GM13977 (cell line): ENCODE measurements at regions not wholly inside any gene's neighbourhood (a gene's known extent, or its start where the extent isn't known, plus 50 kb on each side); places are given as distances from the start of the nearest gene placed in this dataset.
"Not testable (repeated sequence)": the region's sequence is repeated elsewhere in the genome, so short reads cannot be mapped to it uniquely, and the experiment has no call there.

Source experiments
- DNase-seq: peaks from one replicate; pipeline ENCODE4 v3.0.0; 2012; ENCODE audit warnings: low spot score
- CTCF ChIP-seq: IDR thresholded peaks from 2 replicates; pipeline ENCODE4 v1.5.1; 2012; ENCODE audit warnings: mild to moderate bottlenecking, control low read depth; ENCODE audit not compliant: insufficient read depth; ENCODE audit errors: extremely low read depth, missing control alignments
- in situ Hi-C: fragments of 300-500 bp; cut with MboI; formaldehyde crosslinking; loops from one replicate; pipeline ENCODE4 v1.12.0; 2022; ENCODE audit warnings: low sequenced_read_pairs, low pct_unique_long_range_greater_than_20kb, mixed read lengths, inconsistent platforms; ENCODE audit not compliant: unreplicated experiment

GRCh38 chr20:43404878-43405277 is 52.8 kb upstream of the SRSF6 start:
- no peak for DNase-seq

DNA sequence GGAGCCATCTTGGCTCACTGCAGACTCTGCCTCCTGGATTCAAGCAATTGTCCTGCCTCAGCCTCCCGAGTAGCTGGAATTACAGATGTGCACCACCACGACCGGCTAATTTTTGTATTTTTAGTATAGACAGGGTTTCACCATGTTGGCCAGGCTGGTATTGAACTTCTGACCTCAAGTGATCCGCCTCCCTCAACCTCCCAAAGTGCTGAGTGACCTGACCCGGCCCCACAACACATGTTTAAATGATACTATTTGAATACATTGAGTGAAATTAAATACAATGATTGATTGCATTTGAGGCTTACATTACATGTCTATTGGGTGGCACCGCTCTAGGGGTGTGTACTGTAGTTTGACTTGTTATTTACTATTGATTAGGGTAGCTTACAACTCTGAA is 56.8 kb upstream of the SRSF6 start:
- not testable (repeated sequence) for DNase-seq
- in situ Hi-C loops, result loop anchor here (25.0 kb wide), 1 partner anchor 1664 kb away; no protein-coding TSS in a partner anchor

More at GRCh38 chr20:43404878-43405277, 52.8 kb upstream of the SRSF6 start:
- TF ChIP-seq CTCF, result peak; percentile 41
- in situ Hi-C loops, result loop anchor here (25.0 kb wide), 1 partner anchor 1668 kb away; no protein-coding TSS in a partner anchor

DNA sequence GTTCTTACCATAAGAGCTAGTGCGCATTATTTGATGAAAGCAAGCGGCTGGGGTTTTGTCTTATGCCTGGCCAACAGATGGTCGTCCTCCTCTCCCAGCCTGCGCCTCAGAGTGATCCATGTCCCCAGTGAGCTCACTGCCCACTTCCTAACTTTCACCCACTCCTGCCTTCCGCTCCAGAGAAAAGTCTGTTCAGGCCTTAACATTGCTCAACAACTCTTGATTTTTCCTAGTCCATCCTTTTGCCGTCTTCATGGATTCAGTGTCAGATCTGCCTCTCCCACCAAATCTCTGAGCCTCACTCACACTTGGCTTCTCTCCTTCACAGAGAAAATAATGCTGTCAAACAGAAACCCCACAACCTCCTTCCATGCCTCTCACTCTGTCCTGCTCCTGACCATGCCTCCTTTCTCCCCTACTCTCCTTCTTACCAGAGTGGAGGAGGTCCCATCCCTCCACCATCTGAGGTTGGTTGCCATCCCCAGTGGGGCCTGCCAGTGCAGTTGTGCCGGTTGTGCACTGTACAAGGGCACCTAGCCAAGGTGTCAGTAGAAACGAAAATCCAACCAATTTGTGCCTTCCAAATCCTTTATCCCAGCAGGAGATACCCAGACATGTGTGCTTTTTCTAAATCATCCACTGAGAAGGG is 58.9 kb upstream of the SRSF6 start:
- no peak for TF ChIP-seq CTCF
- in situ Hi-C loops, result no loop called here
- DNase-seq, result no peak

DNA sequence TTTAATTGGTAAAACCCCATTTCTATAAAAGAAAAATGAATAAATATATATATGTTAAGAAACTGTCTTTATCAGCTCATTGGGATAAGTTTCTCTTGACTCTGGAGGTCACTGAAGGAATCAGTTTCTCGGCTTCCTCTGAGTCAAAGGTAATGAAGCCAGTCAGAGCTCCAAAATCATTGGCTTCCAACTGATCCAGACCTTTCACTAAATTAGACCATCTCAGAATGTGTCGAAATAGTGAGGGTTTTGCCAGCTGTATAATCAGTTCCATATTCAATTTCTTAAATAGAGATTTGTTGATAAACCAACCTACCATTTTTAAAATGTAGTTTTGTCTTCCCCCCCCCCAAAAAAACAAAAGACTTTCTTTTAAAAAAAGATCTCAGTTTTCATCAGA is 60.5 kb upstream of the SRSF6 start:
- in situ Hi-C loops, result no loop called here
- no peak for TF ChIP-seq CTCF
- DNase-seq, result no peak

- in situ Hi-C loops, result no loop called here
- DNase-seq, result no peak
- no peak for TF ChIP-seq CTCF
These were observed 64.6 kb upstream of the SRSF6 start for GRCh38 chr20:43393052-43393451.

- in situ Hi-C loops, result no loop called here
- no peak for DNase-seq
- no peak for TF ChIP-seq CTCF
These were observed 65.1 kb upstream of the SRSF6 start for GRCh38 chr20:43392561-43392960.

- in situ Hi-C loops, result no loop called here
- TF ChIP-seq CTCF, result peak; percentile 46
These were observed 67.7 kb upstream of the SRSF6 start for GRCh38 chr20:43389839-43390626.

More at GRCh38 chr20:43389839-43390626, 67.7 kb upstream of the SRSF6 start:
- DNase-seq, result no peak
